Body of pancreas (tissue), 4 donors: ENCODE measurements at regions not wholly inside any gene's neighbourhood (a gene's known extent, or its start where the extent isn't known, plus 50 kb on each side); places are given as distances from the start of the nearest gene placed in this dataset.
"Not testable (repeated sequence)": the region's sequence is repeated elsewhere in the genome, so short reads cannot be mapped to it uniquely, and the experiment has no call there.

ENCODE experiments used
- ATAC-seq: fragments of 150-250 bp; one replicate; pipeline ENCODE4 v1.9.1; 2016
- DNase-seq, 4 donors: peaks; one replicate each; pipeline ENCODE4 v3.0.0-alpha.2; 2019
- H3K27ac ChIP-seq, 4 donors: fragments of 200-600 bp; sonication (generic); 1 replicate in 3 of 4; 2 replicates in 1 of 4; pipeline versions ENCODE4 v1.5.1 to v1.6.1; 2016 to 2019; ENCODE audit warnings: mild to moderate bottlenecking in 1 of 4, mixed read lengths in 1 of 4, moderate library complexity in 1 of 4
- H3K27me3 ChIP-seq, 2 donors: fragments of 200-600 bp; sonication (generic); one replicate each; pipeline ENCODE4 v1.6.0; 2016; ENCODE audit warnings: mild to moderate bottlenecking in 1 of 2
- H3K36me3 ChIP-seq, 2 donors: fragments of 200-600 bp; sonication (generic); replicated peaks in 1 of 2; 2 replicates each; pipeline ENCODE4 v1.5.1; 2016; ENCODE audit warnings: low read depth in 2 of 2; ENCODE audit not compliant: insufficient read depth in 1 of 2
- H3K4me1 ChIP-seq: fragments of 200-600 bp; sonication (generic); one replicate; pipeline ENCODE4 v1.6.0; 2016
- H3K4me3 ChIP-seq, 2 donors: fragments of 200-600 bp; sonication (generic); 1 replicate in 1 of 2; 2 replicates in 1 of 2; pipeline ENCODE4 v1.5.1; 2016 to 2019
- H3K9me3 ChIP-seq, 3 donors: fragments of 200-600 bp; sonication (generic); 1 replicate in 2 of 3; 2 replicates in 1 of 3; pipeline ENCODE4 v1.5.1; 2016
- CTCF ChIP-seq, 7 experiments: fragments of 450-650 bp in 4 of 7; fragments of 200-600 bp in 3 of 7; sonication (generic) in 3 of 7; IDR thresholded peaks; one replicate each; pipeline ENCODE4 v1.5.1; 2016 to 2019; ENCODE audit warnings: antibody characterized with exemption in 7 of 7
- POLR2A ChIP-seq, 3 donors: fragments of 450-650 bp; IDR thresholded peaks; one replicate each; pipeline ENCODE4 v1.6.1; 2016; ENCODE audit warnings: antibody characterized with exemption in 3 of 3, mild to moderate bottlenecking in 2 of 3
- WGBS, 2 donors: methylation state at CpG; one replicate each; pipeline ENCODE4 v1.1.5; 2017; 5-methylcytosine and 5-hydroxymethylcytosine counted together
- intact Hi-C: fragments of 100-400 bp; cut with DNase I; formaldehyde crosslinking; loops from one replicate; pipeline ENCODE4 v1.15.1; 2023

GRCh38 chr1:82783044-82783443 is 982.3 kb downstream of the ADGRL2 start:
- no peak for ATAC-seq
- H3K9me3 ChIP-seq = no peaks in the 10 kb centered on the region
- no peaks in the 10 kb centered on the region for H3K36me3 ChIP-seq
- WGBS, 2 donors = 84 to 87% methylated on average over 5 of the region's 5 CpGs
- intact Hi-C loops = no loop called here
- no peaks in the 10 kb centered on the region for H3K27me3 ChIP-seq
- H3K4me3 ChIP-seq = no peak overlapping the region
- TF ChIP-seq CTCF (IDR thresholded peaks at IDR 0.05) (no peak), POLR2A (IDR thresholded peaks at IDR 0.05) (no peak)
- no peak for DNase-seq
- H3K27ac ChIP-seq = no peak overlapping the region
- H3K4me1 ChIP-seq = no peaks in the 10 kb centered on the region

- 79 to 90% methylated on average over 2 of the region's 2 CpGs for WGBS, 2 donors
- H3K27me3 ChIP-seq = no peaks in the 10 kb centered on the region
- intact Hi-C loops = no loop called here
- H3K4me3 ChIP-seq = no peak overlapping the region
- no peak for TF ChIP-seq CTCF (IDR thresholded peaks at IDR 0.05)
- no peak for TF ChIP-seq POLR2A (IDR thresholded peaks at IDR 0.05)
- DNase-seq (no peak), ATAC-seq (no peak)
- H3K36me3 ChIP-seq = no peaks in the 10 kb centered on the region
- no peaks in the 10 kb centered on the region for H3K9me3 ChIP-seq
- no peak overlapping the region for H3K27ac ChIP-seq
- no peaks in the 10 kb centered on the region for H3K4me1 ChIP-seq
Observed at GRCh38 chr1:82782599-82782998, 981.9 kb downstream of the ADGRL2 start.

GRCh38 chr1:82778612-82779011 is 977.9 kb downstream of the ADGRL2 start:
- Histone ChIP-seq H3K27ac (no peak overlapping the region), H3K36me3 (no peaks in the 10 kb centered on the region), H3K4me3 (no peak overlapping the region), H3K27me3 (no peaks in the 10 kb centered on the region), H3K4me1 (no peaks in the 10 kb centered on the region), H3K9me3 (no peaks in the 10 kb centered on the region)
- intact Hi-C loops = no loop called here
- WGBS, 2 donors = 59 to 76% methylated on average over 4 of the region's 4 CpGs
- no peak for ATAC-seq
- no peak for TF ChIP-seq POLR2A (IDR thresholded peaks at IDR 0.05)
- TF ChIP-seq CTCF (IDR thresholded peaks at IDR 0.05) = peak in 3 of 7 experiments; percentile 13 to 26 (median 18)
- no peak for DNase-seq

GRCh38 chr1:82777240-82777639 is 976.5 kb downstream of the ADGRL2 start:
- no peaks in the 10 kb centered on the region for H3K36me3 ChIP-seq
- 93 to 95% methylated on average over 12 of the region's 12 CpGs for WGBS, 2 donors
- H3K27ac ChIP-seq = no peak overlapping the region
- TF ChIP-seq CTCF (IDR thresholded peaks at IDR 0.05) (no peak), POLR2A (IDR thresholded peaks at IDR 0.05) (no peak)
- intact Hi-C loops = no loop called here
- H3K4me1 ChIP-seq = no peaks in the 10 kb centered on the region
- ATAC-seq = no peak
- DNase-seq = no peak
- H3K27me3 ChIP-seq = no peaks in the 10 kb centered on the region
- no peak overlapping the region for H3K4me3 ChIP-seq
- H3K9me3 ChIP-seq = no peaks in the 10 kb centered on the region

GRCh38 chr1:82776730-82777129 is 976.0 kb downstream of the ADGRL2 start:
- H3K4me1 ChIP-seq, H3K36me3 ChIP-seq, H3K4me3 ChIP-seq, ATAC-seq, DNase-seq, intact Hi-C loops, H3K9me3 ChIP-seq, H3K27me3 ChIP-seq, H3K27ac ChIP-seq: not testable (repeated sequence)
- WGBS, 2 donors = 94 to 98% methylated on average over 10 to 26 of the region's 30 CpGs
